ENCODE measurements at regions not wholly inside any gene's neighbourhood (a gene's known extent, or its start where the extent isn't known, plus 50 kb on each side); places are given as distances from the start of the nearest gene placed in this dataset.

DNA sequence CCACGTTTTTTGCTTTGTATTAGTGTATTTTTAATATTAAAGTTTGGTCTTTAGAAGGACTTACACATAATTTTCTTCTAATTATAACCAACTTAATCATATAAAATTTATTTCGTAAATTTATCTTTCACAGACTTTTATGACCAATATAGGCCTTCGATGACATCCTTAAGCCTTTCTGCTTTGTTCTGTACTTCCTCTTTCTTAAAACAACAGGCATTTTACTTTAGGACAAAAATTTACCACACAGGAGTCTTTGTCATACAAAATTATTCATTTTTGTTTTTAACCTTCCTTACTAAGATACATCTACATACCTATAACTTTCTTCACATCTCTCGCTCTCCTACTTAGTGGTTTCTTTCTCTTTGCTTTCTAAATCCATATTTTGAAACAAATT, 56.3 kb downstream of the RGS12 start:
- POLR2A ChIA-PET = no interaction called here
- no peaks in the 10 kb centered on the region for H4K20me1 ChIP-seq (replicated peaks; ENCODE audit: control insufficient read depth, extremely low read depth, insufficient read depth, low read length)
- CTCF ChIA-PET = interaction anchor here (1.0 to 5.5 kb wide), 2 partner anchors 85 to 94 kb away, joined by 3 to 78 read pairs; partner anchors contain the start of gene HGFAC
- no peak overlapping the region for H3K27ac ChIP-seq (ENCODE audit: insufficient read depth, low read depth, low read length)
- H3K9ac ChIP-seq (replicated peaks; ENCODE audit: extremely low read depth, insufficient read depth, low read length) = no peak overlapping the region
- TF ChIP-seq, protein P1, sequence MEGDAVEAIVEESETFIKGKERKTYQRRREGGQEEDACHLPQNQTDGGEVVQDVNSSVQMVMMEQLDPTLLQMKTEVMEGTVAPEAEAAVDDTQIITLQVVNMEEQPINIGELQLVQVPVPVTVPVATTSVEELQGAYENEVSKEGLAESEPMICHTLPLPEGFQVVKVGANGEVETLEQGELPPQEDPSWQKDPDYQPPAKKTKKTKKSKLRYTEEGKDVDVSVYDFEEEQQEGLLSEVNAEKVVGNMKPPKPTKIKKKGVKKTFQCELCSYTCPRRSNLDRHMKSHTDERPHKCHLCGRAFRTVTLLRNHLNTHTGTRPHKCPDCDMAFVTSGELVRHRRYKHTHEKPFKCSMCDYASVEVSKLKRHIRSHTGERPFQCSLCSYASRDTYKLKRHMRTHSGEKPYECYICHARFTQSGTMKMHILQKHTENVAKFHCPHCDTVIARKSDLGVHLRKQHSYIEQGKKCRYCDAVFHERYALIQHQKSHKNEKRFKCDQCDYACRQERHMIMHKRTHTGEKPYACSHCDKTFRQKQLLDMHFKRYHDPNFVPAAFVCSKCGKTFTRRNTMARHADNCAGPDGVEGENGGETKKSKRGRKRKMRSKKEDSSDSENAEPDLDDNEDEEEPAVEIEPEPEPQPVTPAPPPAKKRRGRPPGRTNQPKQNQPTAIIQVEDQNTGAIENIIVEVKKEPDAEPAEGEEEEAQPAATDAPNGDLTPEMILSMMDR (IDR thresholded peaks at IDR 0.05; ENCODE audit: extremely low read depth in 1 of 2, insufficient read depth in 1 of 2, low read depth in 1 of 2, low read length in 2 of 2) = no peak
- TF ChIP-seq JUN (IDR thresholded peaks at IDR 0.05; ENCODE audit: borderline replicate concordance, insufficient read depth, insufficient read length, low read depth) (no peak), POLR2AphosphoS5 (IDR thresholded peaks at IDR 0.05; ENCODE audit: insufficient read depth, low read depth, low read length) (no peak), GATA2 (IDR thresholded peaks at IDR 0.05; ENCODE audit: insufficient read depth, insufficient read length, low read depth, low read length) (no peak), POLR2A (IDR thresholded peaks at IDR 0.05; ENCODE audit: low read depth, low read length) (no peak), FOS (IDR thresholded peaks at IDR 0.05; ENCODE audit: borderline replicate concordance, insufficient read depth, low read length) (no peak), EZH2 (IDR thresholded peaks at IDR 0.05; ENCODE audit: borderline replicate concordance, low read depth, low read length, severe bottlenecking) (no peak), MYC (IDR thresholded peaks at IDR 0.05; ENCODE audit: low read depth, low read length) (no peak)
- TF ChIP-seq, protein P2, sequence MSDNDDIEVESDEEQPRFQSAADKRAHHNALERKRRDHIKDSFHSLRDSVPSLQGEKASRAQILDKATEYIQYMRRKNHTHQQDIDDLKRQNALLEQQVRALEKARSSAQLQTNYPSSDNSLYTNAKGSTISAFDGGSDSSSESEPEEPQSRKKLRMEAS (IDR thresholded peaks at IDR 0.05; ENCODE audit: insufficient read depth, insufficient read length) = no peak
- DNase-seq (ENCODE audit: low read depth, low spot score) (no peak), FAIRE-seq (no peak)
- intact Hi-C loops (cut with micrococcal nuclease) (loop anchor here (5.0 kb wide), 1 partner anchor 38 kb away; no protein-coding TSS in a partner anchor), dilution Hi-C loops (cut with MboI; ENCODE audit: extremely low pct_ligation_motif_present, low sequenced_read_pairs) (no loop called here)
- peaks cover 21% of the 10 kb centered on the region for H3K79me2 ChIP-seq (ENCODE audit: control insufficient read depth, insufficient read depth, low read length)
- no peak overlapping the region for H2AFZ ChIP-seq (ENCODE audit: low read depth, low read length)
- no TSS peak for BruUV-seq (replicated peaks)
- H3K27me3 ChIP-seq (ENCODE audit: control insufficient read depth in 2 of 2, insufficient read depth in 2 of 2, low read length in 2 of 2) = no peaks in the 10 kb centered on the region
- no peak overlapping the region for H3K4me2 ChIP-seq (ENCODE audit: insufficient read depth, low read length)
- peaks cover 0 to 5% of the 10 kb centered on the region in 2 experiments for H3K36me3 ChIP-seq (ENCODE audit: control insufficient read depth in 2 of 2, extremely low read depth in 1 of 2, insufficient read depth in 2 of 2, low read length in 2 of 2)
- H3K4me1 ChIP-seq (ENCODE audit: control insufficient read depth, extremely low read depth, insufficient read depth, low read length) = peaks cover 17% of the 10 kb centered on the region
- H3K9me3 ChIP-seq (replicated peaks; ENCODE audit: control insufficient read depth, insufficient read depth, low read length) = no peaks in the 10 kb centered on the region
- H3K4me3 ChIP-seq (replicated peaks in 1 of 3; ENCODE audit: insufficient read depth in 1 of 3, low read depth in 1 of 3, low read length in 3 of 3) = no peak overlapping the region
- H3K9me1 ChIP-seq (replicated peaks; ENCODE audit: control insufficient read depth, extremely low read depth, insufficient read depth, low read length) = no peaks in the 10 kb centered on the region
